ENCODE measurements at regions not wholly inside any gene's neighbourhood (a gene's known extent, or its start where the extent isn't known, plus 50 kb on each side); places are given as distances from the start of the nearest gene placed in this dataset.

- Histone ChIP-seq H3K9me3 (ENCODE audit: control insufficient read depth, low read length) (no peaks in the 10 kb centered on the region), H3K27me3 (ENCODE audit: control insufficient read depth in 1 of 2, insufficient read depth in 2 of 2, low read length in 1 of 2) (no peaks in the 10 kb centered on the region), H3K36me3 (ENCODE audit: control insufficient read depth in 1 of 2, insufficient read depth in 2 of 2, low read length in 1 of 2) (no peaks in the 10 kb centered on the region), H3K27ac (ENCODE audit: low read depth in 1 of 2, low read length in 2 of 2) (no peak overlapping the region), H3K4me1 (ENCODE audit: control insufficient read depth in 1 of 2, insufficient read depth in 2 of 2, low read length in 2 of 2) (no peaks in the 10 kb centered on the region), H3K4me3 (ENCODE audit: low read length in 2 of 2) (no peak overlapping the region)
- intact Hi-C loops (cut with DNase I) = no loop called here
- no peak for ATAC-seq (ENCODE audit: low FRiP score)
- WGBS, 2 donors = 66 to 71% methylated on average over 2 of the region's 2 CpGs
- DNase-seq = no peak
Measured at GRCh38 chr18:25927830-25928229, 162.6 kb downstream of the SS18 start.

- 86 to 89% methylated on average over 4 of the region's 4 CpGs for WGBS, 2 donors
- Histone ChIP-seq H3K4me1 (ENCODE audit: control insufficient read depth in 1 of 2, insufficient read depth in 2 of 2, low read length in 2 of 2) (no peaks in the 10 kb centered on the region), H3K27me3 (ENCODE audit: control insufficient read depth in 1 of 2, insufficient read depth in 2 of 2, low read length in 1 of 2) (no peaks in the 10 kb centered on the region), H3K9me3 (ENCODE audit: control insufficient read depth, low read length) (peaks cover 1% of the 10 kb centered on the region), H3K27ac (ENCODE audit: low read depth in 1 of 2, low read length in 2 of 2) (no peak overlapping the region), H3K4me3 (ENCODE audit: low read length in 2 of 2) (no peak overlapping the region), H3K36me3 (ENCODE audit: control insufficient read depth in 1 of 2, insufficient read depth in 2 of 2, low read length in 1 of 2) (no peaks in the 10 kb centered on the region)
- ATAC-seq (ENCODE audit: low FRiP score) (no peak), DNase-seq (no peak)
- intact Hi-C loops (cut with DNase I) = no loop called here
Measured at GRCh38 chr18:25923193-25923592, 167.2 kb downstream of the SS18 start.

- Histone ChIP-seq H3K4me1 (ENCODE audit: control insufficient read depth in 1 of 2, insufficient read depth in 2 of 2, low read length in 2 of 2) (no peaks in the 10 kb centered on the region), H3K36me3 (ENCODE audit: control insufficient read depth in 1 of 2, insufficient read depth in 2 of 2, low read length in 1 of 2) (no peaks in the 10 kb centered on the region), H3K27ac (ENCODE audit: low read depth in 1 of 2, low read length in 2 of 2) (no peak overlapping the region), H3K4me3 (ENCODE audit: low read length in 2 of 2) (no peak overlapping the region), H3K27me3 (ENCODE audit: control insufficient read depth in 1 of 2, insufficient read depth in 2 of 2, low read length in 1 of 2) (no peaks in the 10 kb centered on the region), H3K9me3 (ENCODE audit: control insufficient read depth, low read length) (peaks cover 1% of the 10 kb centered on the region)
- ATAC-seq (ENCODE audit: low FRiP score) = no peak
- 79 to 84% methylated on average over 13 of the region's 13 CpGs for WGBS, 2 donors
- intact Hi-C loops (cut with DNase I) = no loop called here
- no peak for DNase-seq
Measured at GRCh38 chr18:25921677-25922421, 168.6 kb downstream of the SS18 start.

- 78 to 81% methylated on average over 4 of the region's 4 CpGs for WGBS, 2 donors
- Histone ChIP-seq H3K27me3 (ENCODE audit: control insufficient read depth in 1 of 2, insufficient read depth in 2 of 2, low read length in 1 of 2) (no peaks in the 10 kb centered on the region), H3K4me1 (ENCODE audit: control insufficient read depth in 1 of 2, insufficient read depth in 2 of 2, low read length in 2 of 2) (no peaks in the 10 kb centered on the region), H3K36me3 (ENCODE audit: control insufficient read depth in 1 of 2, insufficient read depth in 2 of 2, low read length in 1 of 2) (no peaks in the 10 kb centered on the region), H3K27ac (ENCODE audit: low read depth in 1 of 2, low read length in 2 of 2) (no peak overlapping the region), H3K4me3 (ENCODE audit: low read length in 2 of 2) (no peak overlapping the region), H3K9me3 (ENCODE audit: control insufficient read depth, low read length) (no peaks in the 10 kb centered on the region)
- intact Hi-C loops (cut with DNase I) = no loop called here
- ATAC-seq (ENCODE audit: low FRiP score) = no peak
- no peak for DNase-seq
Measured at GRCh38 chr18:25915907-25916306, 174.5 kb downstream of the SS18 start.

GRCh38 chr18:25898965-25899364 is 191.4 kb downstream of the SS18 start:
- H3K9me3 ChIP-seq (ENCODE audit: control insufficient read depth, low read length) = peaks cover 10% of the 10 kb centered on the region
- intact Hi-C loops (cut with DNase I) = no loop called here
- no peaks in the 10 kb centered on the region for H3K36me3 ChIP-seq (ENCODE audit: control insufficient read depth in 1 of 2, insufficient read depth in 2 of 2, low read length in 1 of 2)
- H3K4me1 ChIP-seq (ENCODE audit: control insufficient read depth in 1 of 2, insufficient read depth in 2 of 2, low read length in 2 of 2) = no peaks in the 10 kb centered on the region
- ATAC-seq (ENCODE audit: low FRiP score) (no peak), DNase-seq (no peak)
- WGBS, 2 donors = 35 to 37% methylated on average over 2 of the region's 2 CpGs
- H3K27ac ChIP-seq (ENCODE audit: low read depth in 1 of 2, low read length in 2 of 2) = no peak overlapping the region
- no peak overlapping the region for H3K4me3 ChIP-seq (ENCODE audit: low read length in 2 of 2)
- no peaks in the 10 kb centered on the region for H3K27me3 ChIP-seq (ENCODE audit: control insufficient read depth in 1 of 2, insufficient read depth in 2 of 2, low read length in 1 of 2)

- intact Hi-C loops (cut with DNase I) = no loop called here
- DNase-seq = no peak
- Histone ChIP-seq H3K27me3 (ENCODE audit: control insufficient read depth in 1 of 2, insufficient read depth in 2 of 2, low read length in 1 of 2) (no peaks in the 10 kb centered on the region), H3K4me1 (ENCODE audit: control insufficient read depth in 1 of 2, insufficient read depth in 2 of 2, low read length in 2 of 2) (no peaks in the 10 kb centered on the region), H3K9me3 (ENCODE audit: control insufficient read depth, low read length) (peaks cover 10% of the 10 kb centered on the region), H3K36me3 (ENCODE audit: control insufficient read depth in 1 of 2, insufficient read depth in 2 of 2, low read length in 1 of 2) (no peaks in the 10 kb centered on the region), H3K27ac (ENCODE audit: low read depth in 1 of 2, low read length in 2 of 2) (no peak overlapping the region), H3K4me3 (ENCODE audit: low read length in 2 of 2) (no peak overlapping the region)
- no peak for ATAC-seq (ENCODE audit: low FRiP score)
- WGBS, 2 donors = 31 to 65% methylated on average over 4 of the region's 4 CpGs
Measured at GRCh38 chr18:25896956-25897355, 193.5 kb downstream of the SS18 start.

GRCh38 chr18:25896178-25896780 is 194.1 kb downstream of the SS18 start:
- Histone ChIP-seq H3K9me3 (ENCODE audit: control insufficient read depth, low read length) (peaks cover 10% of the 10 kb centered on the region), H3K27ac (ENCODE audit: low read depth in 1 of 2, low read length in 2 of 2) (no peak overlapping the region), H3K27me3 (ENCODE audit: control insufficient read depth in 1 of 2, insufficient read depth in 2 of 2, low read length in 1 of 2) (no peaks in the 10 kb centered on the region), H3K4me1 (ENCODE audit: control insufficient read depth in 1 of 2, insufficient read depth in 2 of 2, low read length in 2 of 2) (no peaks in the 10 kb centered on the region), H3K36me3 (ENCODE audit: control insufficient read depth in 1 of 2, insufficient read depth in 2 of 2, low read length in 1 of 2) (no peaks in the 10 kb centered on the region), H3K4me3 (ENCODE audit: low read length in 2 of 2) (no peak overlapping the region)
- DNase-seq = no peak
- intact Hi-C loops (cut with DNase I) = no loop called here
- 12 to 13% methylated on average over 10 of the region's 10 CpGs for WGBS, 2 donors
- ATAC-seq (ENCODE audit: low FRiP score) = no peak

GRCh38 chr18:25895518-25895917 is 194.9 kb downstream of the SS18 start:
- intact Hi-C loops (cut with DNase I) = no loop called here
- Histone ChIP-seq H3K27ac (ENCODE audit: low read depth in 1 of 2, low read length in 2 of 2) (no peak overlapping the region), H3K4me1 (ENCODE audit: control insufficient read depth in 1 of 2, insufficient read depth in 2 of 2, low read length in 2 of 2) (no peaks in the 10 kb centered on the region), H3K4me3 (ENCODE audit: low read length in 2 of 2) (no peak overlapping the region), H3K27me3 (ENCODE audit: control insufficient read depth in 1 of 2, insufficient read depth in 2 of 2, low read length in 1 of 2) (no peaks in the 10 kb centered on the region), H3K36me3 (ENCODE audit: control insufficient read depth in 1 of 2, insufficient read depth in 2 of 2, low read length in 1 of 2) (no peaks in the 10 kb centered on the region), H3K9me3 (ENCODE audit: control insufficient read depth, low read length) (peaks cover 2% of the 10 kb centered on the region)
- no peak for ATAC-seq (ENCODE audit: low FRiP score)
- no peak for DNase-seq
- 67 to 73% methylated on average over 3 of the region's 3 CpGs for WGBS, 2 donors

- Histone ChIP-seq H3K36me3 (ENCODE audit: control insufficient read depth in 1 of 2, insufficient read depth in 2 of 2, low read length in 1 of 2) (no peaks in the 10 kb centered on the region), H3K27ac (ENCODE audit: low read depth in 1 of 2, low read length in 2 of 2) (no peak overlapping the region), H3K4me3 (ENCODE audit: low read length in 2 of 2) (no peak overlapping the region), H3K4me1 (ENCODE audit: control insufficient read depth in 1 of 2, insufficient read depth in 2 of 2, low read length in 2 of 2) (no peaks in the 10 kb centered on the region), H3K27me3 (ENCODE audit: control insufficient read depth in 1 of 2, insufficient read depth in 2 of 2, low read length in 1 of 2) (no peaks in the 10 kb centered on the region), H3K9me3 (ENCODE audit: control insufficient read depth, low read length) (no peaks in the 10 kb centered on the region)
- intact Hi-C loops (cut with DNase I) = no loop called here
- ATAC-seq (ENCODE audit: low FRiP score) (no peak), DNase-seq (no peak)
Measured at GRCh38 chr18:25886283-25886682, 204.1 kb downstream of the SS18 start.
